Aorta (tissue), 5 donors: ENCODE measurements at regions not wholly inside any gene's neighbourhood (a gene's known extent, or its start where the extent isn't known, plus 50 kb on each side); places are given as distances from the start of the nearest gene placed in this dataset.
A peak's percentile ranks its signal among the peaks of the same experiment; 100 is the strongest.
"Not testable (repeated sequence)": the region's sequence is repeated elsewhere in the genome, so short reads cannot be mapped to it uniquely, and the experiment has no call there.

Experiments
- ATAC-seq: fragments of 200-7000 bp; cut with Tn5 transposase; one replicate; pipeline ENCODE4 v1.9.1; 2022; ENCODE audit warnings: moderate library complexity; ENCODE audit not compliant: low FRiP score
- DNase-seq, 2 donors: peaks; one replicate each; pipeline ENCODE4 v3.0.0-alpha.2; 2020
- H3K27ac ChIP-seq, 2 donors: one replicate each; pipeline ENCODE4 v1.5.1; 2013; ENCODE audit warnings: low read length in 2 of 2, mild to moderate bottlenecking in 2 of 2, moderate library complexity in 2 of 2, control low read depth in 1 of 2, inconsistent platforms in 1 of 2, low read depth in 1 of 2
- H3K27me3 ChIP-seq, 2 donors: one replicate each; pipeline ENCODE4 v1.6.1; 2013; ENCODE audit warnings: control low read depth in 1 of 2, low read length in 1 of 2, mild to moderate bottlenecking in 1 of 2, moderate library complexity in 1 of 2; ENCODE audit not compliant: insufficient read depth in 2 of 2, control insufficient read depth in 1 of 2
- H3K36me3 ChIP-seq, 2 donors: one replicate each; pipeline ENCODE4 v1.6.1; 2013; ENCODE audit warnings: control low read depth in 1 of 2, low read length in 1 of 2, mild to moderate bottlenecking in 1 of 2; ENCODE audit not compliant: insufficient read depth in 2 of 2, control insufficient read depth in 1 of 2
- H3K4me1 ChIP-seq, 2 donors: one replicate each; pipeline ENCODE4 v1.6.1; 2013; ENCODE audit warnings: low read length in 2 of 2, control low read depth in 1 of 2, mild to moderate bottlenecking in 1 of 2, moderate library complexity in 1 of 2; ENCODE audit not compliant: insufficient read depth in 2 of 2, control insufficient read depth in 1 of 2
- H3K4me3 ChIP-seq, 2 donors: one replicate each; pipeline ENCODE4 v1.5.1; 2013; ENCODE audit warnings: low read length in 2 of 2, control low read depth in 1 of 2, mild to moderate bottlenecking in 1 of 2
- H3K9me3 ChIP-seq: one replicate; pipeline ENCODE4 v1.6.1; 2013; ENCODE audit warnings: mild to moderate bottlenecking, low read length; ENCODE audit not compliant: control insufficient read depth
- WGBS, 2 donors: extraction: QIAGEN DNeasy Blood & Tissue Kit; methylation state at CpG; one replicate each; pipeline ENCODE4 v1.1.7; 2013; 5-methylcytosine and 5-hydroxymethylcytosine counted together
- intact Hi-C, 2 donors: fragments of 100-400 bp; cut with DNase I; formaldehyde crosslinking; loops; one replicate each; pipeline versions ENCODE4 v1.14.2 to v1.15.0; 2022
- donor health status: healthy with polysubstance abuse.
- donor health status: Bipolar disorder and iron deficiency.
- donor health status: DM: no; HTN: no; CAD: no.
- donor health status: DM: no; HTN: no; CAD: no.
- donor health status: DM: yes; HTN: yes; CAD: no.

- DNase-seq, result peak in 1 of 2 donors; percentile 51
- H3K4me3 ChIP-seq, H3K27me3 ChIP-seq, intact Hi-C loops, H3K36me3 ChIP-seq, H3K4me1 ChIP-seq, ATAC-seq, H3K9me3 ChIP-seq, H3K27ac ChIP-seq: not testable (repeated sequence)
- 89 to 91% methylated on average over 17 of the region's 17 CpGs for WGBS, 2 donors
Observed at GRCh38 chr2:76697439-76697838, 824.7 kb downstream of the LRRTM4 start.

DNA sequence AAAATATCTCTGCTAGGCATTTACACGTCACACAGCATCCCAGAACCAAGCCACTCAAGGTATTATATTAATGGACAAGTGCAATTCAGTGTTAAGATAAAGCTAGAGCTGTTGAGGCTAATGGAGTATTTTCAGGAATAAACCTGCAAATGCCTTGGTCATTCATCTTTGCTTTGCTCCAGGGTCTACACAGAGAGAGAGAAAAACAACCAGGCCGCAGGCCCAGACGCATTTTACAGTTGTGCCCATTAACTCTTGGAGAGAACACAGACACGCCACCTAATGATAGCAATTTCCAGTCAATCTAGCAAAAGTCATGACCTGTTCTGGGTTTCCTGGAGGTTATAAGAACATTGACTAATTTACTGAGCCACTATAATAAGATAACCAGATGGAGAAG is 829.3 kb downstream of the LRRTM4 start:
- Histone ChIP-seq H3K36me3 (no peaks in the 10 kb centered on the region), H3K4me3 (no peak overlapping the region), H3K9me3 (no peaks in the 10 kb centered on the region), H3K27me3 (no peaks in the 10 kb centered on the region), H3K4me1 (no peaks in the 10 kb centered on the region), H3K27ac (no peak overlapping the region)
- no peak for ATAC-seq
- 44 to 51% methylated on average over 4 of the region's 4 CpGs for WGBS, 2 donors
- DNase-seq, result no peak
- intact Hi-C loops, result no loop called here

GRCh38 chr2:76688732-76689131 is 833.4 kb downstream of the LRRTM4 start:
- DNase-seq, result no peak
- no peak for ATAC-seq
- 68 to 82% methylated on average over 1 of the region's 1 CpG for WGBS, 2 donors

GRCh38 chr2:76687923-76688322 is 834.3 kb downstream of the LRRTM4 start:
- Histone ChIP-seq H3K27me3 (no peaks in the 10 kb centered on the region), H3K36me3 (no peaks in the 10 kb centered on the region), H3K27ac (no peak overlapping the region), H3K4me1 (no peaks in the 10 kb centered on the region), H3K4me3 (no peak overlapping the region), H3K9me3 (no peaks in the 10 kb centered on the region)
- 83 to 85% methylated on average over 3 of the region's 3 CpGs for WGBS, 2 donors
- intact Hi-C loops, result no loop called here
- no peak for ATAC-seq
- DNase-seq, result no peak

More at GRCh38 chr2:76688732-76689131, 833.4 kb downstream of the LRRTM4 start:
- Histone ChIP-seq H3K36me3 (no peaks in the 10 kb centered on the region), H3K9me3 (no peaks in the 10 kb centered on the region), H3K4me3 (no peak overlapping the region), H3K27ac (no peak overlapping the region), H3K27me3 (no peaks in the 10 kb centered on the region), H3K4me1 (no peaks in the 10 kb centered on the region)
- intact Hi-C loops, result no loop called here

DNA sequence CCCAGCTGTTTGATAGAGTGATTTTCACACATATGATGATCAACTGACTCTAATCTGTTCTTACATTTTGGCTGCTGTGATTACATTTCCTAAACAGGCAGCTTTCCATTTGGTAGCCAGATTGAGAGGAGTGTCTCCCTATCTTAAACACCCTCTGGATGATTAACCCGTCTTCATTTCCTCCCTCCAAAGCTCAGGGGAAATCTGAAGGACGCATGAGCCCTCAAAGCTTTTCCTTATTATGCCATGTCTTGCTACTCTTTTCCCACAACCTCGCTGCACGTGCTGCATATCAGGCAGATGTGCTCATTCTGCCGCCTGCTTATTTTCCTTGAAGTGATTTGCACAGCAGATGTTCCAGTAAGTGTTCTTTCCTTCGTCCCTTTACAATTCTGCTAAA is 837.4 kb downstream of the LRRTM4 start:
- no peak overlapping the region for H3K4me3 ChIP-seq
- no peaks in the 10 kb centered on the region for H3K4me1 ChIP-seq
- no peak overlapping the region for H3K27ac ChIP-seq
- WGBS, 2 donors, result 12 to 22% methylated on average over 6 of the region's 6 CpGs
- DNase-seq, result no peak
- H3K9me3 ChIP-seq, result no peaks in the 10 kb centered on the region
- intact Hi-C loops, result no loop called here
- no peak for ATAC-seq
- no peaks in the 10 kb centered on the region for H3K36me3 ChIP-seq
- no peaks in the 10 kb centered on the region for H3K27me3 ChIP-seq

DNA sequence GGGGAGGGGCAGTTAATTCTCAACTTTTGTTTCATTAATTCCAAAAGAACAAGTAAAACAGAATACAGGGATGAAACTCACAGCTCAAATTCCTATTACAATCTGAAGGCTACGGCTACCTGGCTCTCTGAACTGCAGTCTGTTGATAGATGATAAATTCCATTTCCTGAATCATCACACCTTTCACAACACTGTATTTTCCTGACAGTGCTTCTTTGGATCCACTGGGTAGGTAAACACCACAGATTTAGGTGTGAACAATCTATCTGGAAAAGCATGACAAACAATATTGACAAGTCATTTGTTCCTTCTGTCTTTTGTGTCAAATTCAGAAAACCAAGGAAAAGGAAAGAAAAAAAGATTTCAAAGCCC is 843.2 kb downstream of the LRRTM4 start:
- H3K27ac ChIP-seq, result no peak overlapping the region
- no peaks in the 10 kb centered on the region for H3K27me3 ChIP-seq
- WGBS, 2 donors, result 61 to 62% methylated on average over 1 of the region's 1 CpG
- H3K4me1 ChIP-seq, result no peaks in the 10 kb centered on the region
- intact Hi-C loops, result no loop called here
- H3K36me3 ChIP-seq, result no peaks in the 10 kb centered on the region
- H3K9me3 ChIP-seq, result no peaks in the 10 kb centered on the region
- ATAC-seq, result no peak
- no peak overlapping the region for H3K4me3 ChIP-seq
- DNase-seq, result no peak

GRCh38 chr2:76678383-76679024 is 843.7 kb downstream of the LRRTM4 start:
- DNase-seq (no peak), ATAC-seq (no peak)
- H3K27me3 ChIP-seq, result no peaks in the 10 kb centered on the region
- H3K4me3 ChIP-seq, result no peak overlapping the region
- H3K9me3 ChIP-seq, result no peaks in the 10 kb centered on the region
- no peaks in the 10 kb centered on the region for H3K4me1 ChIP-seq
- no peak overlapping the region for H3K27ac ChIP-seq
- WGBS, 2 donors, result 30 to 34% methylated on average over 3 of the region's 3 CpGs
- H3K36me3 ChIP-seq, result no peaks in the 10 kb centered on the region
- intact Hi-C loops, result no loop called here

- H3K27me3 ChIP-seq, result no peaks in the 10 kb centered on the region
- no peak overlapping the region for H3K4me3 ChIP-seq
- H3K27ac ChIP-seq, result no peak overlapping the region
- H3K4me1 ChIP-seq, result no peaks in the 10 kb centered on the region
- no peaks in the 10 kb centered on the region for H3K36me3 ChIP-seq
- no peak for ATAC-seq
- intact Hi-C loops, result no loop called here
- no peak for DNase-seq
- no peaks in the 10 kb centered on the region for H3K9me3 ChIP-seq
Observed at GRCh38 chr2:76675212-76675611, 847.0 kb downstream of the LRRTM4 start.

DNA sequence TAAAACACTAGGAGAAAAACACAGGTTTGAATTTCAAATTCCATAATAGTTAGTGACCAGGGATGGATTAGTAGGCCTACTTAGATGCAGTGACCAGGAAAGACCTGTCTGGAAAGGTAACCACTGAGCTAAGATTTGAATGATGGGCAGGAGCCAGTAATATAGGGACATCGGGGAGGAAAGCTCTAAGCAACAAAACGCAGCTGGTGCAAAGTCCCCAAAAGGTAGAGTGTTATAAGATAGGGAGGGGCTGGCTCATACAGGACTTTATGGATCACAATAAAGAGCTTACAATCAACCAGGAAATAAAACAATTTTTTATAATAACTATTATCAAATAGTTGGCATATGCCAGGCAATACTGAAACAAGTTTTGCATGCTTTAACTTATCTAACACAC is 849.4 kb downstream of the LRRTM4 start:
- Histone ChIP-seq H3K4me3 (no peak overlapping the region), H3K9me3 (no peaks in the 10 kb centered on the region), H3K27me3 (no peaks in the 10 kb centered on the region), H3K36me3 (no peaks in the 10 kb centered on the region), H3K27ac (no peak overlapping the region), H3K4me1 (peaks cover 0 to 2% of the 10 kb centered on the region in 2 donors)
- WGBS, 2 donors, result 88 to 92% methylated on average over 2 of the region's 2 CpGs
- ATAC-seq (no peak), DNase-seq (no peak)
- intact Hi-C loops, result no loop called here
